HG03571 (cell line): ENCODE measurements at regions not wholly inside any gene's neighbourhood (a gene's known extent, or its start where the extent isn't known, plus 50 kb on each side); places are given as distances from the start of the nearest gene placed in this dataset.
A peak's percentile ranks its signal among the peaks of the same experiment; 100 is the strongest.
"Not testable (repeated sequence)": the region's sequence is repeated elsewhere in the genome, so short reads cannot be mapped to it uniquely, and the experiment has no call there.

ENCODE experiments used
- ATAC-seq: cut with Tn5 transposase; IDR thresholded peaks from one replicate; pipeline ENCODE4 v1.9.1; 2021; ENCODE audit not compliant: unreplicated experiment

DNA sequence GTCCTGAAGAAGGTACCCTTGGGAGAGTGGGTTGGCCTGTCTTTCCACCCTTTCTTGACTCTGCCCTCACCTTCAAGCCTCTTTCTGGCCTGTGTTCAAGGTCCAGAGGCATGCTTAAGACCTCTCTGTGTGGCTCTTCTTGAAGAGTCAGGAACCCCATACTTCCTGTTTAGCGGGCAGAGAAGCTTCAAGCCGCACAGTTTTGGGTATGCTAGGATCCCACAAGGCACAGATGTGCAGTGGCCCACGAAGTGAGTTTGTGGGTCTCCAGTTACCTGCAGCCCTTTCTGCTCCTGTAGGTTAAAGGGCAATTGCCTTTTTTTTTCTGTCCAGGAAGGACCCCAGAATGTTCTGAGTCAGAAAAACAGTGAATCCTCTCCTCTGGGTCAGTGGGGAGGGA is 87.4 kb upstream of the FCGR1A start:
- ATAC-seq = not testable (repeated sequence)

- ATAC-seq = not testable (repeated sequence)
These were observed 82.3 kb upstream of the FCGR1A start for GRCh38 chr1:149700220-149700619.

- ATAC-seq = not testable (repeated sequence)
These were observed 81.6 kb upstream of the FCGR1A start for GRCh38 chr1:149700677-149701567.

DNA sequence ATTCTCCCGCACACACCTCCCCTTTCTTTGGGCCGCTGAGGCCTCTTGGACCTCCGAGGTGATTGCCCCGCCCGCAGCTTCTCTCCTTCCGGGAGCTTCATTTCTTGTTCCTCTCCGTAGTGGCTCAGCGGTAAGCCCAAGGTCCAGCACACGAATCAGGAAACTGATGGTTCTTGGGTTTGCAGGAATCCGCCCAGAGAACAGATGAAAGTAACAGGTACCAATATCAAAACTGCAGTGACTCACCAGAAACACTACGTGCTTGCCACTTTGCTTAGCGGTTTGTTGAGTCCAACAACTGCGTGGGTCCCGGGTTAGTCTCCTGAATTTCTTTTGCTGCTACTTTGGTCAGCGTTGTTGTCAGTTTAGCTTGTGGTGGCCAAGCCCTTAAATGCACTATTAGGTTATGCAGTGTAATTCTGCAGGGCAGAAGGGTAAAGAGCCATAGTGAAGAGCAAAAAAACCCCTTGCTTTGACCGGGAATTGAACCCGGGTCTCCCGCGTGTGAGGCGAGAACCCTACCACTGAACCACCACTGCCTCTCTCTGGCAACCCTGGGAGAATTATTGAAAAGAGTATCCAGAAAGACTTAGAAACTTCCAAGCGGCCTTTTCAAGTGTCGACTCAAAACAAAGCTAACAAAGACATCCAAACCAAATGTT is 74.2 kb upstream of the FCGR1A start:
- peak; percentile 78 for ATAC-seq

GRCh38 chr1:149711651-149712050 is 70.8 kb upstream of the FCGR1A start:
- not testable (repeated sequence) for ATAC-seq

DNA sequence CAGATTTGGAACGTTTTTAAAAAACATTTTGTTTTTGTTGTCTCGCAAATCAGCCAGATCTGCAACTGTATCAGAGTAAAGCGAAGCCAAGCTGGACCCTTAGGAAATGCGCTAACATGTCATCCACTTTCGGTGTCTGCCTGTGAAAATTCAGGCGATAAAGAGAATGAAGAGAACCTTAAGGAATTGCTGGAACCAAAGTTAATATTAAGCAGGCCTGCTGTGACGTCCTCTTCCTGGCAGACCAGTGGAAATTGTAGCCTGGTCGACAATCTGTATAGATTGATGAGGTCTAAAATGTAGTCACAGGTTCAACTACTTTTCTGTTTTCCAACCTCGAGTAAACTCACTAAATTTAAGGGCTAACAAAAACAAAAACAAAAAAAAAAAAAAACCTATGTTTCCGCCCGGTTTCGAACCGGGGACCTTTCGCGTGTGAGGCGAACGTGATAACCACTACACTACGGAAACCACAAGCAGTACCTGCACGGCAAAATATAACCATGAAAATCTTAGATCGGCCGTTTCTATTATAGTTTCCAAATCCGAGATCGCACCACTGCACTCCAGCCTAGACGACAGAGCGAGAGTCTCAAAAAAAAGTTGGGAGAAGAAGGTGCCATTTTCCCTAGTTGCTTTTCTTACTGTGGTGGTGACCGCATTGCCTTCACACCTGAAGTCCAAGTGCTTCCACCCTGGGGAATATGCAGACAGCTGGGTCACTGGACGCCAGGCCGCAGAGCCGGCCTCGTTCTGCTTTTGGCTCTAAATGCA is 70.2 kb upstream of the FCGR1A start:
- ATAC-seq = not testable (repeated sequence)

- ATAC-seq = not testable (repeated sequence)
These were observed 69.0 kb upstream of the FCGR1A start for GRCh38 chr1:149713513-149713912.

DNA sequence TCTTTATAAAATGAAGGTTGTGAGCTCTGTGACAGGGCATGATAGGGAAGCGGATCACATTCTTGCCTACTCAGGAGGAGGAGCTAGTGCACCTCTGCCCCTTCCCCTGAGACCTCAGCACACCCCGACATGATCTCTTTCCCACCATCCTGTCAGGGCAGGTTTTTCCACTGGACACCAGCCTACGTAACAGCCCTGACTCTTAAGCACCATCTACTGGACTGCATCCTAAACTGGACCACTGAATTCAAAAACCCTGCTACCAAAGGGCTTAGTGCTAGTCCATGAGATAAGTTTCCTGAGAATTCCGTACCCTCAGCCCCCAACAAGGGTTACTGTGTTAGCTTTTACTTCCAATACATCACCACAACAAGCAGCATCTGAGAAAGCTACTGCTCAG is 68.5 kb upstream of the FCGR1A start:
- not testable (repeated sequence) for ATAC-seq

GRCh38 chr1:149724618-149725302 is 57.7 kb upstream of the FCGR1A start:
- not testable (repeated sequence) for ATAC-seq

GRCh38 chr1:149726688-149727087 is 55.8 kb upstream of the FCGR1A start:
- ATAC-seq = not testable (repeated sequence)

- not testable (repeated sequence) for ATAC-seq
These were observed 53.9 kb upstream of the FCGR1A start for GRCh38 chr1:149728598-149728997.
